Neuronal stem cell (in vitro differentiated cells): ENCODE measurements at regions not wholly inside any gene's neighbourhood (a gene's known extent, or its start where the extent isn't known, plus 50 kb on each side); places are given as distances from the start of the nearest gene placed in this dataset.

Experiments
- DNase-seq: peaks from one replicate; pipeline ENCODE4 v3.0.0-alpha.2; 2013; ENCODE audit warnings: low spot score
- H2AFZ ChIP-seq: one replicate; pipeline ENCODE4 v1.6.1; 2013; ENCODE audit warnings: mild to moderate bottlenecking, low read length, inconsistent platforms
- H2AK5ac ChIP-seq: 2 replicates; pipeline ENCODE4 v1.6.1; 2013; ENCODE audit warnings: low read depth, mild to moderate bottlenecking, inconsistent platforms, low read length, moderate library complexity, mixed read lengths
- H2BK120ac ChIP-seq: 2 replicates; pipeline ENCODE4 v1.6.1; 2013; ENCODE audit warnings: low read depth, mild to moderate bottlenecking, inconsistent platforms, low read length, moderate library complexity, mixed read lengths
- H2BK12ac ChIP-seq: one replicate; pipeline ENCODE4 v1.6.1; 2013; ENCODE audit warnings: low read length, inconsistent platforms
- H2BK15ac ChIP-seq: 2 replicates; pipeline ENCODE4 v1.6.1; 2013; ENCODE audit warnings: mild to moderate bottlenecking, low read length, inconsistent platforms, mixed read lengths
- H2BK5ac ChIP-seq: one replicate; pipeline ENCODE4 v1.6.1; 2013; ENCODE audit warnings: inconsistent platforms, mild to moderate bottlenecking, low read length, moderate library complexity
- H3K14ac ChIP-seq: one replicate; pipeline ENCODE4 v1.6.1; 2013; ENCODE audit warnings: low read length, inconsistent platforms
- H3K18ac ChIP-seq: 2 replicates; pipeline ENCODE4 v1.6.1; 2013; ENCODE audit warnings: low read length, inconsistent platforms
- H3K23ac ChIP-seq: 2 replicates; pipeline ENCODE4 v1.6.1; 2013; ENCODE audit warnings: low read depth, mild to moderate bottlenecking, mixed read lengths, low read length, inconsistent platforms; ENCODE audit not compliant: poor library complexity
- H3K27ac ChIP-seq: replicated peaks from 3 replicates; pipeline ENCODE4 v1.5.1; 2013; ENCODE audit warnings: low read length, inconsistent platforms
- H3K27me3 ChIP-seq, 3 experiments: 2 replicates each; pipeline ENCODE4 v1.6.1; 2013; ENCODE audit warnings: low read length in 3 of 3, mild to moderate bottlenecking in 2 of 3, inconsistent platforms in 1 of 3, low read depth in 1 of 3, mixed read lengths in 1 of 3, moderate library complexity in 1 of 3; ENCODE audit not compliant: control insufficient read depth in 3 of 3, insufficient read depth in 3 of 3
- H3K36me3 ChIP-seq, 2 donors: replicated peaks in 1 of 2; 2 replicates each; pipeline ENCODE4 v1.6.1; 2013; ENCODE audit warnings: low read length in 2 of 2; ENCODE audit not compliant: control insufficient read depth in 2 of 2, insufficient read depth in 2 of 2
- H3K4ac ChIP-seq: 2 replicates; pipeline ENCODE4 v1.6.1; 2013; ENCODE audit warnings: inconsistent platforms, mild to moderate bottlenecking, low read length, moderate library complexity
- H3K4me1 ChIP-seq, 2 donors: 1 replicate in 1 of 2; 2 replicates in 1 of 2; pipeline ENCODE4 v1.6.1; 2013; ENCODE audit warnings: low read length in 2 of 2, low read depth in 1 of 2; ENCODE audit not compliant: control insufficient read depth in 2 of 2, insufficient read depth in 1 of 2
- H3K4me2 ChIP-seq: one replicate; pipeline ENCODE4 v1.6.1; 2013; ENCODE audit warnings: mild to moderate bottlenecking, low read length, inconsistent platforms; ENCODE audit not compliant: insufficient read depth, poor library complexity, severe bottlenecking
- H3K4me3 ChIP-seq, 2 donors: 2 replicates each; pipeline ENCODE4 v1.5.1; 2013; ENCODE audit warnings: low read length in 2 of 2, mild to moderate bottlenecking in 2 of 2, inconsistent platforms in 1 of 2, moderate library complexity in 1 of 2
- H3K79me1 ChIP-seq: one replicate; pipeline ENCODE4 v1.6.1; 2013; ENCODE audit warnings: low read depth, mild to moderate bottlenecking, inconsistent platforms, low read length, moderate library complexity
- H3K9ac ChIP-seq: one replicate; pipeline ENCODE4 v1.6.1; 2013; ENCODE audit warnings: mild to moderate bottlenecking, low read depth, low read length, inconsistent platforms; ENCODE audit not compliant: poor library complexity
- H3K9me3 ChIP-seq, 2 donors: replicated peaks in 1 of 2; 2 replicates each; pipeline versions ENCODE3 to v1.6.1; 2013; ENCODE audit warnings: low read length in 2 of 2, mild to moderate bottlenecking in 2 of 2, inconsistent platforms in 1 of 2, low read depth in 1 of 2, mixed read lengths in 1 of 2, moderate library complexity in 1 of 2; ENCODE audit not compliant: control insufficient read depth in 2 of 2, insufficient read depth in 1 of 2
- H4K8ac ChIP-seq: one replicate; pipeline ENCODE4 v1.6.1; 2013; ENCODE audit warnings: low read depth, mild to moderate bottlenecking, inconsistent platforms, low read length, moderate library complexity
- H4K91ac ChIP-seq: one replicate; pipeline ENCODE4 v1.6.1; 2013; ENCODE audit warnings: low read length, low read depth, mild to moderate bottlenecking, inconsistent platforms; ENCODE audit not compliant: poor library complexity
- WGBS, 2 donors: extraction: QIAGEN DNeasy Blood & Tissue Kit; methylation state at CpG; one replicate each; pipeline ENCODE4 v1.1.7; 2013; ENCODE audit warnings: missing lambda C conversion rate in 2 of 2, mixed read lengths in 1 of 2; ENCODE audit not compliant: insufficient read length in 2 of 2, insufficient replicate concordance in 1 of 2; ENCODE audit errors: extremely low coverage in 2 of 2; 5-methylcytosine and 5-hydroxymethylcytosine counted together

- Histone ChIP-seq H3K27ac (no peak overlapping the region), H2BK5ac (no peak overlapping the region), H3K4me3 (no peak overlapping the region), H2AFZ (no peak overlapping the region), H4K8ac (no peak overlapping the region), H3K14ac (no peak overlapping the region), H2BK12ac (no peak overlapping the region), H3K18ac (no peak overlapping the region), H3K79me1 (no peaks in the 10 kb centered on the region), H2AK5ac (no peak overlapping the region), H2BK120ac (no peak overlapping the region), H3K23ac (no peak overlapping the region), H4K91ac (no peak overlapping the region), H2BK15ac (no peak overlapping the region), H3K36me3 (no peaks in the 10 kb centered on the region), H3K4me2 (no peak overlapping the region), H3K4me1 (peaks cover 0 to 3% of the 10 kb centered on the region in 2 donors), H3K9ac (no peak overlapping the region), H3K4ac (no peak overlapping the region), H3K9me3 (no peaks in the 10 kb centered on the region), H3K27me3 (no peaks in the 10 kb centered on the region)
- WGBS, 2 donors: no CpG with 5 or more reads among the region's 2 CpGs
- DNase-seq: no peak
Observed at GRCh38 chr1:222955964-222956363, 141.1 kb downstream of the DISP1 start.

- Histone ChIP-seq H3K4me1 (peaks cover 0 to 3% of the 10 kb centered on the region in 2 donors), H3K4me3 (no peak overlapping the region), H3K9ac (no peak overlapping the region)
Observed at GRCh38 chr1:222956601-222957000, 141.8 kb downstream of the DISP1 start.

GRCh38 chr1:222967466-222968240 lies 152.8 kb downstream of the DISP1 start:
- H3K27me3 ChIP-seq: no peaks in the 10 kb centered on the region
- H2BK15ac ChIP-seq: no peak overlapping the region
- H2AFZ ChIP-seq: no peak overlapping the region
- no peak overlapping the region for H2BK120ac ChIP-seq
- no peaks in the 10 kb centered on the region for H3K36me3 ChIP-seq
- H2AK5ac ChIP-seq: no peak overlapping the region
- no peak overlapping the region for H3K4me3 ChIP-seq
- no peak overlapping the region for H4K91ac ChIP-seq
- H2BK5ac ChIP-seq: no peak overlapping the region
- no peak overlapping the region for H3K18ac ChIP-seq
- no peak overlapping the region for H3K27ac ChIP-seq
- H3K4me1 ChIP-seq: peaks cover 0 to 8% of the 10 kb centered on the region in 2 donors
- no peaks in the 10 kb centered on the region for H3K9me3 ChIP-seq
- H4K8ac ChIP-seq: no peak overlapping the region
- no peak overlapping the region for H2BK12ac ChIP-seq
- H3K14ac ChIP-seq: no peak overlapping the region
- no peak for DNase-seq
- H3K9ac ChIP-seq: no peak overlapping the region
- no peaks in the 10 kb centered on the region for H3K79me1 ChIP-seq
- WGBS, 2 donors: no CpG with 5 or more reads among the region's 5 CpGs
- H3K23ac ChIP-seq: no peak overlapping the region
- no peak overlapping the region for H3K4ac ChIP-seq
- H3K4me2 ChIP-seq: no peak overlapping the region

More at GRCh38 chr1:222956601-222957000, 141.8 kb downstream of the DISP1 start:
- H2BK15ac ChIP-seq: no peak overlapping the region
- no peak for DNase-seq
- H4K8ac ChIP-seq: no peak overlapping the region
- no peak overlapping the region for H3K4ac ChIP-seq
- H2AFZ ChIP-seq: no peak overlapping the region
- H3K27ac ChIP-seq: no peak overlapping the region
- no peak overlapping the region for H3K4me2 ChIP-seq
- no peaks in the 10 kb centered on the region for H3K9me3 ChIP-seq
- H3K18ac ChIP-seq: no peak overlapping the region
- no peak overlapping the region for H3K23ac ChIP-seq
- no peak overlapping the region for H2BK120ac ChIP-seq
- no peaks in the 10 kb centered on the region for H3K79me1 ChIP-seq
- H2AK5ac ChIP-seq: no peak overlapping the region
- H2BK5ac ChIP-seq: no peak overlapping the region
- H3K27me3 ChIP-seq: no peaks in the 10 kb centered on the region
- H3K36me3 ChIP-seq: no peaks in the 10 kb centered on the region
- no peak overlapping the region for H4K91ac ChIP-seq
- no peak overlapping the region for H3K14ac ChIP-seq
- no peak overlapping the region for H2BK12ac ChIP-seq

GRCh38 chr1:222970040-222970439 lies 155.2 kb downstream of the DISP1 start:
- H3K4me3 ChIP-seq: no peak overlapping the region
- H3K14ac ChIP-seq: no peak overlapping the region
- H2BK15ac ChIP-seq: no peak overlapping the region
- H3K4ac ChIP-seq: no peak overlapping the region
- no peaks in the 10 kb centered on the region for H3K27me3 ChIP-seq
- H2AFZ ChIP-seq: no peak overlapping the region
- H4K8ac ChIP-seq: no peak overlapping the region
- no peak overlapping the region for H2BK5ac ChIP-seq
- no peaks in the 10 kb centered on the region for H3K9me3 ChIP-seq
- H3K9ac ChIP-seq: no peak overlapping the region
- H3K79me1 ChIP-seq: no peaks in the 10 kb centered on the region
- no peak overlapping the region for H4K91ac ChIP-seq
- no peak overlapping the region for H2BK12ac ChIP-seq
- H3K36me3 ChIP-seq: no peaks in the 10 kb centered on the region
- no peak overlapping the region for H3K18ac ChIP-seq
- no peak overlapping the region for H3K23ac ChIP-seq
- H3K4me1 ChIP-seq: peaks cover 0 to 8% of the 10 kb centered on the region in 2 donors
- no peak overlapping the region for H2BK120ac ChIP-seq
- H3K4me2 ChIP-seq: no peak overlapping the region
- H2AK5ac ChIP-seq: no peak overlapping the region
- no peak for DNase-seq
- no CpG with 5 or more reads among the region's 8 CpGs for WGBS, 2 donors
- no peak overlapping the region for H3K27ac ChIP-seq
